GM21515 (cell line): ENCODE measurements at regions not wholly inside any gene's neighbourhood (a gene's known extent, or its start where the extent isn't known, plus 50 kb on each side); places are given as distances from the start of the nearest gene placed in this dataset.
"Not testable (repeated sequence)": the region's sequence is repeated elsewhere in the genome, so short reads cannot be mapped to it uniquely, and the experiment has no call there.

Experiments
- ATAC-seq: cut with Tn5 transposase; IDR thresholded peaks from one replicate; pipeline ENCODE4 v1.9.1; 2021; ENCODE audit not compliant: unreplicated experiment

GRCh38 chr20:19868441-19868840, 110.4 kb downstream of the RIN2 start:
- no peak for ATAC-seq

- no peak for ATAC-seq
Observed at GRCh38 chr20:19872001-19872400, 113.9 kb downstream of the RIN2 start.

GRCh38 chr20:19874040-19874727, 116.1 kb downstream of the RIN2 start:
- no peak for ATAC-seq

- ATAC-seq: no peak
Observed at GRCh38 chr20:19875376-19876221, 117.5 kb downstream of the RIN2 start.

GRCh38 chr20:19876828-19877460, 118.9 kb downstream of the RIN2 start:
- ATAC-seq: no peak

GRCh38 chr20:19879874-19880255, 121.8 kb downstream of the RIN2 start:
- not testable (repeated sequence) for ATAC-seq

GRCh38 chr20:19880256-19881079, 122.4 kb downstream of the RIN2 start:
- no peak for ATAC-seq

GRCh38 chr20:19881080-19881840, 123.2 kb downstream of the RIN2 start:
- no peak for ATAC-seq

- ATAC-seq: no peak
Observed at GRCh38 chr20:19881990-19882389, 123.9 kb downstream of the RIN2 start.

- no peak for ATAC-seq
Observed at GRCh38 chr20:19882446-19882845, 124.4 kb downstream of the RIN2 start.

- no peak for ATAC-seq
Observed at GRCh38 chr20:19883501-19883900, 125.4 kb downstream of the RIN2 start.

- ATAC-seq: no peak
Observed at GRCh38 chr20:19885594-19885938, 127.5 kb downstream of the RIN2 start.

GRCh38 chr20:19885939-19886660, 128.0 kb downstream of the RIN2 start:
- no peak for ATAC-seq

GRCh38 chr20:19886661-19887288, 128.7 kb downstream of the RIN2 start:
- ATAC-seq: no peak

GRCh38 chr20:19887556-19888268, 129.4 kb upstream of the NAA20 start:
- no peak for ATAC-seq

- no peak for ATAC-seq
Observed at GRCh38 chr20:19888269-19888671, 128.9 kb upstream of the NAA20 start.

GRCh38 chr20:19889011-19889953, 127.9 kb upstream of the NAA20 start:
- ATAC-seq: no peak
